K562 (cell line): ENCODE measurements at regions not wholly inside any gene's neighbourhood (a gene's known extent, or its start where the extent isn't known, plus 50 kb on each side); places are given as distances from the start of the nearest gene placed in this dataset.

Source experiments
- ATAC-seq: fragments of 200-7000 bp; cut with Tn5 transposase; 3 replicates; pipeline ENCODE4 v1.9.1; 2020; ENCODE audit warnings: moderate library complexity
- BruUV-seq: library from RNA; stranded (reverse); fragments of 400-500 nt; replicated peaks from 2 replicates; lab custom pipeline; 2021; lab: Mats Ljungman, UMichigan
- CTCF ChIA-PET: fragments of 300-600 bp; formaldehyde crosslinking; extraction: SDS; loops from one replicate; lab custom pipeline; 2021; ENCODE audit warnings: low intra/inter-chr PET ratio; lab: Yijun Ruan, JAX
- POLR2A ChIA-PET: fragments of 300-600, 350-650 bp; sonication (Branson Sonifier 250); formaldehyde crosslinking; extraction: SDS; loops from one replicate; lab custom pipeline; 2021; ENCODE audit warnings: antibody characterized with exemption, inconsistent platforms; lab: Yijun Ruan, JAX
- DNase-seq, 4 experiments: peaks; one replicate each; pipeline versions ENCODE4 v3.0.0 to v3.0.0-alpha.2; 2011 to 2018; ENCODE audit warnings: low spot score in 3 of 4, mixed read lengths in 3 of 4; ENCODE audit errors: extremely low read depth in 1 of 4
- FAIRE-seq: peaks from 2 replicates; lab custom pipeline; 2011; peaks lifted over from hg19 to GRCh38; lab: Jason Lieb, UNC
- H2AFZ ChIP-seq: 2 replicates; pipeline ENCODE4 v1.6.0; 2011; ENCODE audit warnings: low read depth, low read length, control low read depth, inconsistent platforms
- H3K27ac ChIP-seq: fragments of 200-600 bp; 3 replicates; pipeline ENCODE4 v1.8.0; 2011; ENCODE audit warnings: low read depth, mild to moderate bottlenecking, control low read depth, inconsistent platforms, low read length, moderate library complexity, mixed read lengths; ENCODE audit errors: extremely low read depth
- H3K27me3 ChIP-seq, 2 experiments: fragments of 300-600 bp in 1 of 2; 2 replicates in 1 of 2; 3 replicates in 1 of 2; pipeline versions ENCODE4 v1.6.0 to v1.8.0; 2011; ENCODE audit warnings: inconsistent platforms in 2 of 2, low read length in 2 of 2, mild to moderate bottlenecking in 1 of 2, mixed read lengths in 1 of 2, moderate library complexity in 1 of 2; ENCODE audit not compliant: control insufficient read depth in 2 of 2, insufficient read depth in 2 of 2
- H3K36me3 ChIP-seq: fragments of 300-600 bp; 3 replicates; pipeline ENCODE4 v1.8.0; 2011; ENCODE audit warnings: mild to moderate bottlenecking, low read length, inconsistent platforms; ENCODE audit not compliant: control insufficient read depth, insufficient read depth
- H3K4me1 ChIP-seq, 2 experiments: fragments of 200-600 bp in 1 of 2; replicated peaks in 1 of 2; 2 replicates in 1 of 2; 3 replicates in 1 of 2; pipeline versions ENCODE4 v1.5.1 to v1.8.0; 2011; ENCODE audit warnings: inconsistent platforms in 2 of 2, low read length in 2 of 2, mild to moderate bottlenecking in 1 of 2, mixed read lengths in 1 of 2, moderate library complexity in 1 of 2; ENCODE audit not compliant: control insufficient read depth in 2 of 2, insufficient read depth in 2 of 2
- H3K4me2 ChIP-seq: 2 replicates; pipeline ENCODE4 v1.6.1; 2011; ENCODE audit warnings: low read length, control low read depth, inconsistent platforms, mixed read lengths; ENCODE audit not compliant: insufficient read depth
- H3K4me3 ChIP-seq: fragments of 200-600 bp; sonication (generic), shearing (Covaris generic); 2 replicates; pipeline ENCODE4 v1.5.1; 2016; ENCODE audit warnings: control low read depth, inconsistent platforms
- H3K79me2 ChIP-seq: fragments of 200-600 bp; 3 replicates; pipeline ENCODE4 v1.8.0; 2011; ENCODE audit warnings: low read length, inconsistent platforms; ENCODE audit not compliant: control insufficient read depth, insufficient read depth
- H3K9ac ChIP-seq, 2 experiments: 2 replicates each; pipeline versions ENCODE4 v1.6.0 to v1.6.1; 2011; ENCODE audit warnings: low read depth in 2 of 2, low read length in 2 of 2, control low read depth in 1 of 2, inconsistent platforms in 1 of 2, mild to moderate bottlenecking in 1 of 2, mixed read lengths in 1 of 2; ENCODE audit not compliant: insufficient read depth in 1 of 2
- H3K9me1 ChIP-seq: one replicate; pipeline ENCODE4 v1.6.0; 2011; ENCODE audit warnings: inconsistent platforms, mild to moderate bottlenecking, low read length, moderate library complexity; ENCODE audit not compliant: control insufficient read depth, insufficient read depth
- H3K9me3 ChIP-seq: replicated peaks from 2 replicates; pipeline ENCODE4 v1.5.1; 2011; ENCODE audit warnings: low read depth, low read length, inconsistent platforms; ENCODE audit not compliant: control insufficient read depth, insufficient read depth
- H4K20me1 ChIP-seq: replicated peaks from 2 replicates; pipeline ENCODE4 v1.6.1; 2011; ENCODE audit warnings: low read length, inconsistent platforms, mixed read lengths; ENCODE audit not compliant: control insufficient read depth, insufficient read depth
- CXXC5 ChIP-seq: fragments of 250-450 bp; sonication (Bioruptor Pico); IDR thresholded peaks from 2 replicates; pipeline ENCODE4 v1.8.0; 2022; ENCODE audit warnings: inconsistent platforms, mild to moderate bottlenecking, moderate library complexity
- DIDO1 ChIP-seq: fragments of 450-650 bp; IDR thresholded peaks from 2 replicates; pipeline ENCODE4 v1.6.1; 2016; ENCODE audit warnings: low read depth, missing biosample characterization, missing genetic modification characterization
- EGR1 ChIP-seq: fragments of 450-650 bp; conservative IDR thresholded peaks from 2 replicates; pipeline ENCODE4 v1.6.1; 2017; ENCODE audit warnings: mild to moderate bottlenecking
- HINFP ChIP-seq: fragments of 450-650 bp; conservative IDR thresholded peaks from 2 replicates; pipeline ENCODE4 v1.6.1; 2016; ENCODE audit warnings: missing genetic modification characterization, low read depth, mild to moderate bottlenecking, control low read depth, missing compliant biosample characterization
- HLTF ChIP-seq: fragments of 450-650 bp; IDR thresholded peaks from 2 replicates; pipeline ENCODE4 v1.6.1; 2016
- KLF6 ChIP-seq: fragments of 250-450 bp; sonication (Bioruptor Pico); IDR thresholded peaks from 2 replicates; pipeline ENCODE4 v1.4.0; 2020; ENCODE audit warnings: mild to moderate bottlenecking, moderate library complexity, borderline replicate concordance
- MCM3 ChIP-seq: fragments of 450-650 bp; IDR thresholded peaks from 2 replicates; pipeline ENCODE4 v1.6.1; 2016
- PATZ1 ChIP-seq: fragments of 250-450 bp; sonication (Bioruptor Pico); IDR thresholded peaks from 2 replicates; pipeline ENCODE4 v1.5.0; 2020; ENCODE audit warnings: mild to moderate bottlenecking, borderline replicate concordance
- SOX6 ChIP-seq: fragments of 450-650 bp; IDR thresholded peaks from 2 replicates; pipeline ENCODE4 v1.6.1; 2014; ENCODE audit warnings: mild to moderate bottlenecking
- TBL1XR1 ChIP-seq, 2 experiments: IDR thresholded peaks; 2 replicates each; pipeline ENCODE4 v1.6.1; 2012; ENCODE audit warnings: improper control_type of control experiment in 2 of 2, low read length in 2 of 2, mild to moderate bottlenecking in 1 of 2
- TGIF2 ChIP-seq: sonication (generic); formaldehyde crosslinking; IDR thresholded peaks from 2 replicates; pipeline ENCODE4 v1.8.1; 2022; ENCODE audit warnings: mild to moderate bottlenecking, missing genetic modification reagents, moderate library complexity
- ZNF146 ChIP-seq: IDR thresholded peaks from one replicate; pipeline ENCODE4 v1.6.1; 2018; ENCODE audit warnings: missing compliant biosample characterization; ENCODE audit not compliant: unreplicated experiment
- ZNF175 ChIP-seq: fragments of 200-800 bp; sonication (Bioruptor generic); IDR thresholded peaks from 2 replicates; pipeline ENCODE4 v1.6.1; 2016; ENCODE audit warnings: low read depth, mild to moderate bottlenecking, missing genetic modification characterization, missing compliant biosample characterization
- ZNF41 ChIP-seq: fragments of 250-450 bp; sonication (Bioruptor Pico); conservative IDR thresholded peaks from 2 replicates; pipeline ENCODE4 v1.4.0; 2020; ENCODE audit warnings: mild to moderate bottlenecking
- ZNF609 ChIP-seq: sonication (generic); formaldehyde crosslinking; IDR thresholded peaks from 2 replicates; pipeline ENCODE4 v1.8.1; 2023; ENCODE audit warnings: missing genetic modification reagents, mild to moderate bottlenecking, borderline replicate concordance
- WGBS: fragments of 100-300 bp; shearing (Covaris generic); methylation state at CpG from one replicate; pipeline ENCODE4 v1.1.6; 2016; ENCODE audit warnings: low coverage, mixed read lengths; ENCODE audit not compliant: insufficient coverage; ENCODE audit errors: missing lambda C conversion rate; 5-methylcytosine and 5-hydroxymethylcytosine counted together
- in situ Hi-C: fragments of 300-500 bp; cut with MboI; formaldehyde crosslinking; loops from 4 replicates; pipeline ENCODE4 v1.15.0; 2018; ENCODE audit warnings: inconsistent platforms, mixed read lengths
- intact Hi-C: fragments of 100-400 bp; cut with micrococcal nuclease; formaldehyde crosslinking; loops from 2 replicates; pipeline ENCODE4 v1.14.2; 2022

- TF ChIP-seq TBL1XR1 (IDR thresholded peaks at IDR 0.05; ENCODE audit: low read length in 2 of 2), result no peak
Observed at GRCh38 chr1:187514110-187514509, 685.4 kb downstream of the PLA2G4A start (continued).

- Histone ChIP-seq H3K9me3 (no peaks in the 10 kb centered on the region), H3K4me1 (no peaks in the 10 kb centered on the region), H3K27ac (no peak overlapping the region), H3K4me3 (no peak overlapping the region), H4K20me1 (no peaks in the 10 kb centered on the region), H3K27me3 (no peaks in the 10 kb centered on the region), H3K9ac (no peak overlapping the region), H2AFZ (no peak overlapping the region), H3K9me1 (no peaks in the 10 kb centered on the region), H3K36me3 (no peaks in the 10 kb centered on the region), H3K4me2 (no peak overlapping the region), H3K79me2 (no peaks in the 10 kb centered on the region)
- ATAC-seq (no peak), DNase-seq (no peak), FAIRE-seq (no peak)
- ChIA-PET CTCF (no interaction called here), POLR2A (no interaction called here)
- no TSS peak for BruUV-seq
- 0% methylated on average over 1 of the region's 1 CpG for WGBS
- in situ Hi-C loops, result no loop called here
- intact Hi-C loops, result no loop called here
- TF ChIP-seq HLTF (no peak), EGR1 (no peak), TGIF2 (CRISPR knock-in tag) (no peak), ZNF41 (CRISPR knock-in tag) (no peak), SOX6 (no peak), MCM3 (no peak), DIDO1 (tag) (no peak), ZNF146 (no peak), ZNF175 (CRISPR knock-in tag) (no peak), HINFP (tag) (no peak), ZNF609 (CRISPR knock-in tag) (no peak), KLF6 (no peak), PATZ1 (CRISPR knock-in tag) (no peak), CXXC5 (CRISPR knock-in tag) (no peak)
Observed at GRCh38 chr1:187516874-187517273, 688.1 kb downstream of the PLA2G4A start.
